GM19468 (cell line): ENCODE measurements at regions not wholly inside any gene's neighbourhood (a gene's known extent, or its start where the extent isn't known, plus 50 kb on each side); places are given as distances from the start of the nearest gene placed in this dataset.
A peak's percentile ranks its signal among the peaks of the same experiment; 100 is the strongest.

Experiments
- ATAC-seq: cut with Tn5 transposase; IDR thresholded peaks from one replicate; pipeline ENCODE4 v1.9.1; 2021; ENCODE audit warnings: mild to moderate bottlenecking, moderate library complexity, moderate number of reproducible peaks; ENCODE audit not compliant: unreplicated experiment; ENCODE audit errors: extremely low read depth

GRCh38 chr14:89637581-89637980 is 220.5 kb upstream of the FOXN3 start:
- no peak for ATAC-seq

- ATAC-seq = no peak
These were observed 218.6 kb upstream of the FOXN3 start for GRCh38 chr14:89635615-89636014.

- no peak for ATAC-seq
These were observed 217.0 kb upstream of the FOXN3 start for GRCh38 chr14:89634037-89634436.

DNA sequence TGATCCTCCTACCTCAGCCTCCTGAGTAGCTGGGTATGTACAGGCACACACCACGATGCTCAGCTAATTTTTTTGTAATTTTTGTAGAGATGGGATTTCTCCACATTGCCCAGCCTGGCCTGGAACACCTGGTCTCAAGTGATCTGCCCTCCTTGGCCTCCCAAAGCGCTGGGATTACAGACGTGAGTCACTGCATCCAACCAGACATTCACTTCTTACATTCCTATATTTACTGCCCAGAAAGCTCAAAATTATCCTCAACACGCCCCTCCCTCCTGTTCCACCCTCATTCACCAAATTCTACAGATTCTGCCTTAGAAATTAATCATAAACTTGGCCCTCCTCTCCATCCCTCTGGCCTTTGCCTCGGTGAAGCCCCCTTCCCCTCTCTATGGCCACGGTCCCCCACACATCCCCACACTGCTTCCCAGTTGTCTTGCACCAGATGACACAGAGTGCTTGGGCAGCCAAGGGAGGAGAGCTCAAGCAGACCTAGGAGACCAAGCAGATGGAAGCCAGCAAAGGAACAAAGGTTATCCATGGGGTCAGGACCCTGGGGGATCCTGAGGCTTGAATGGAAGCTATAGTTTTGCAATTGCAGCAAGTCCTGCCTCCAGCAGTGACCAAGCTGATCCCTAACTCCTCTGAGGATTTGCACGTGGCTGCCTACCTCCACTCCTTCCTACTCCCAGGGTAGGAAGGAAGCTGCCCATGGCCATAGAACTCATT is 213.2 kb upstream of the FOXN3 start:
- ATAC-seq = no peak

DNA sequence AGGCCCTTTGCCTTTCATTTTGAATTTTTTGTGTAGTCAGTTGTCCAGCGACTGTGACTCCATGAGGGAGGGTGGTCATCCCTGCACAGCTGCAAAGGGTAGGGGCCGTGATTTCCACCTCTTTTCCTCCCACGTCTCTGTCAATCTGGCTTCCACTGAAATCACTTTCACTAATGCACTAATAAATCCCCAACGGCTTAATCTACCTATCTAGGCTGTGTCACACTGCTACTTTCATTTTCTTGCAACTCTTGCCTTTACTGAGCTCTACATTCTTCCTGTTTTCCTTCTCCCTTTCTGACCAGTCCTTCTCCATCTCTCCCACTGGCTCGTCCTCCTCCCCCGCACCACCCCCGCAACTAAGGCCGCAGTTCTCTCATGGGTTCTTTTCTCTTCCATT is 212.3 kb upstream of the FOXN3 start:
- ATAC-seq = no peak

DNA sequence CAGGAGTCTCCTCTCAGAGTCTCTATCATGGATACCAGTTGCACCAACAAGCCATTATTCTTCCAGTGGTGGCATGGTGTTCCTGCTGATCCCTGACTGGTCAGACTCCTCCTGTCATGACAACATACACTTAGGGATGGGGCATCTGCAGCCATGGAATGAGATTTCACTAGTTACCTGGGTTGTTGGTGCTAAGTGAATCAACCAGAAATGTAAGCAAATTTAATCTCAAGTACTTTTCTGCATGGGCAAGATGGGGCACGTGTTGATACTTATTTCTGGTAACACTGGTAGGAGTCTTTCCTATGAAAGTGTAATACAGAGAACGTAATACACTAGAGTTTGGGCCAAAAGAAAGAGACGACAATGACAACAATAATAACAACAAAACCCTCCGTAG is 211.5 kb upstream of the FOXN3 start:
- ATAC-seq = no peak

DNA sequence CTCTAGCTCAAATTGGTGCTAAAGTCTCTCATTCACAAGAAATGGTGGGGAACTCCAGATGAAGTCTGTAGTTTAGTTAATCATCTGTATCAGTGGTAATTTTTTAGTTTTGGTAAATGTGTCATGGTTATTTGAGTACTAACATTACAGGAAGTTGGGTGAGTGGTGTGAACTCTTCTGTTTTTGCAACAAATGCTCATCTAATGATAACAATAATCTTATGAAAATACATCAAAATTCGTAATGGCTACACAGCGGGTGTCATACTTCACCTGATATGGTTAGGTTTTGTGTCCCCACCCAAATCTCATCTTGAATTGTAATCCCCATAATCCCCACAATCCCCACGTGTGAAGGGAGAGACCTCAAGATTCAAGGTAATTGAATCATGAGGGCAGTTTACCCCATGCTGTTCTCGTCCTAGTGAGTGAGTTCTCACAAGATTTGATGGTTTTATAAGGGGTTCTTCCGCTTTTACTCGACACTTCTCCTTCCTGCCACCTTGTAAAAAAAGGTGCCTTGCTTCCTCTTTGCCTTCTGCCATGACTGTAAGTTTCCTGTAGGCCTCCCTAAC is 209.3 kb upstream of the FOXN3 start:
- no peak for ATAC-seq

- no peak for ATAC-seq
These were observed 208.7 kb upstream of the FOXN3 start for GRCh38 chr14:89625731-89626232.

GRCh38 chr14:89625244-89625713 is 208.2 kb upstream of the FOXN3 start:
- ATAC-seq = no peak

GRCh38 chr14:89624500-89625156 is 207.6 kb upstream of the FOXN3 start:
- no peak for ATAC-seq

- ATAC-seq = no peak
These were observed 205.0 kb upstream of the FOXN3 start for GRCh38 chr14:89621791-89622638.

GRCh38 chr14:89621009-89621421 is 204.0 kb upstream of the FOXN3 start:
- ATAC-seq = no peak

DNA sequence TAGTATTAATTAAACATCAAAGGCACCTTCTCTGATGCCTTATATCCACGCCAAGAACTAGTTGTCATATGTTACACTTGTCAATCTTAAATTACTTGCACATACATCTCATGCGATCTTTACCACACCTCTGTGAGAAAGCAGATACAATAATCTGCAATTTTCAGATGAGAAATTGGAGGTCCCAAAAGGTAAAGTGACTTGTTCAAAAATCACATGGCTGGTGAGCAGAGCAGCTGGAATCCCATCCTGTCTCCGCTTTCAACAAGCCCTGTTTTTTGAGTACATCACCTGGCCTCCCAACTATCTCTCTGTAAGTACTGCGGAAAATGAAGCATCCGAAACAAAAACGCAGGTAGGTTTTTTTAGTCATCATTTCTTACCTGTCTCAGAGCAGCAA is 203.4 kb upstream of the FOXN3 start:
- no peak for ATAC-seq

DNA sequence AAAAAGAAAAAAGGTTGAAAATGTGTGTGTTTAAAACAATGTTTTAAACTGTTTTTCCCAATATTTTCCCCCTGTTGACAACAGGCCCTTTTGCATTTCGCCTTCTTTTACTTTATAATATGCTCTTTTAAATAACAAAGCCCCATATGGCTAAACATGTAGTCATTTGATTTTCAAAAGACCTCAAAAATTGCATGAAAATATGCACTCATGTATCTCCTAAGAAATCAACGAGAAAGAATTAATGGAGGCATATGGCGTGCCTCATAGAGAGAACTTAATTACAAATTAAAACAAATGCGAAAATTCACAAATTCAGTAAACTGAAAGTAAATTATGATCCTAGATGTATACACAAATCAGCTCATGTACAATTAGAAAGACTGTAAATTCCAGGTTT is 202.6 kb upstream of the FOXN3 start:
- no peak for ATAC-seq

DNA sequence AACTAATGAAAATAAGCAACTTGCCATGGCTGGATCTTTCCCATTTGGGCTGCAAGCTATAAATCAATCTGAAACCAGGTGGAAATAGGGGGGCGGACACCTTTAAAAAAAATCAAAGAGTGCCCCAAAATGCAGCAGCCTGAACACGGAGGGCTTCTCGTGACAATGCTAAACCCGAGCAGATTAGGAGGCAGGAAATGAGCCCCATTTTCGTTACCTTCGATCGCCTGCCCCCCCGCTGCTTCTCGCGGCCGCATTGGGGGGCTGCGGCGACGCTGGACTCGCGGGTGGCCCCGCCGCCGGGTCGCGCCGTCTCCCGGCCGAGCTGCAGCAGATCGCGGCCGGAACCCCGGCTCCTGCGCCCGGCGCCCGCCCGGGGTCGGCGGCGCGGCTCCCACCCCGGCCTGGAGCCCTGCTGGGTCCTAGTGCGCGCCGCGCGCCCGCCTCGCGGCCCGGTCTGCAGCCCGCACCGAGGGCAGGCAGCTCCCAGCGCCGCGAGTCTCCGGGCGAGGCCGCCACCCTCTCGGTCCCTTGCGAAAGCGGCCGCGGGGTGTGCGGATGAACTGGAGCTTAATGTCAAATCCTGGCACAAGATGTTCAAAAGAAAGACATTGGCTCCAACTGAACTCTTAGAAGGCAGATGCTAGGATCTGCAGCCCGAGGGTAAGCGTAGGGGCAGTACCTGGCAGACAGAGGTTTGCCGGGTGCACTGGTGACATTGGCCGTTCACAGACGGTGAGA is 201.9 kb upstream of the FOXN3 start:
- ATAC-seq = peak; percentile 36

DNA sequence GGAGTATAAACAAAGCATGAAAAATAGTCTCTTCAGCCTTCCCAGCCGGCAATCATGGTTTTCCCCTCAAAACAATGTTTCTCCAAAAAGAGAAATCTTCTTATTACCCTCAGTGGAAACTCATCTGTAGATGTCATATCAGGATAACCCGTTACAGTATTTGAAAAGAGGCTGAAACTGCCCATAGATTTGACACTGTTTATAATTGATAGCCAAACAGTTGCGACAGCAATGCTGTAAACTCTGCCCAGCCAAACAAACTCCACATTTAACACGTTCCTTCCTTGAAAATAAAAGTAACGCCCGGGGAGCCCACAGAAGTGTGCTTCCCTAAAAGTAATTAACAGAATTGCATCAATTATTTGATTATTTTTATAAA is 201.3 kb upstream of the FOXN3 start:
- no peak for ATAC-seq

GRCh38 chr14:89617481-89618329 is 200.7 kb upstream of the FOXN3 start:
- ATAC-seq = no peak

DNA sequence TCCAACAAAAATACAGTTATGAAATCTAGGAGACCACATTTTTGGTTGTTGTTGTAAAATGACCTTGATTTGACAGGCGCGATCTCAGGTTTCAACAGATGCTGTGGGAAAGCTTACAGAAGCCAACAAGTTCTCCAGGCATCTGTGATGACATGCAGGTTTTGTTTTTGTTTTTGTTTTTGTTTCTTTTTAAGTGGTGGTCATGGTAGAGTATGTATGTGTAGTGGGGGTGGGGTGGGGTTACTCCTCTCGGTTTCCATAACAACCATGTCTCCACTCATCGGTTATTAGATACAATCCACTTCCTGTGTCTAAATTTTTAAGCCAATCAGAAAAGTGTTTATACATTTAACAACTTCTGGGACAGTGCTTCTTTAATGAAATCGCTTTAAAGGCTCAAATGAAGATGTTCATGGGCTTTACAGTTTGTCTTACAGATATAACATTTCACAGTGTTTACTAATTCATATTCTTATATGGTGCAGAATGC is 199.9 kb upstream of the FOXN3 start:
- ATAC-seq = no peak

DNA sequence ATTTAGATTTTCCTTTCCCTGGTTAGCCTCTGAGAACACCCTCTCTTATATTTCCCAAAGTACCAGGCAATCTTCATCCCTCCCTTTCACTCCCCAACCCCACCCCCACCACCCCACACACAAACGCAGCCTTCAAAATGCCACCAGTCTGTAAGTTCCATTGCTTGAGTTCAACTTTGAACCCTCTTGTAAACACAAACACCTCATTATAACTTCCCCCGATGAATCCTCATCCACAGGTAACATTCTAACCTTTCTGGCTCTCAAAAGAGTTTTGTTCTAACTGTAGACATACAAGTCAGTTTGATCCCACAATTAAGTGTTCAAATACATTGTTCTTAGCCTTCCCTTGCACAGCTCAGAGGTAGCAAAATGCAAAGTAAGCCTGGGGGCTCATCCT is 199.4 kb upstream of the FOXN3 start:
- ATAC-seq = no peak
